ENCODE measurements at regions not wholly inside any gene's neighbourhood (a gene's known extent, or its start where the extent isn't known, plus 50 kb on each side); places are given as distances from the start of the nearest gene placed in this dataset.

GRCh38 chr9:20205821-20206220 lies 416.5 kb downstream of the MLLT3 start:
- TF ChIP-seq POLR2AphosphoS5 (IDR thresholded peaks at IDR 0.05; ENCODE audit: borderline replicate concordance, low read depth, low read length) (no peak), EZH2 (IDR thresholded peaks at IDR 0.05) (no peak), FOXP2 (optimal IDR thresholded peaks at IDR 0.05; ENCODE audit: control extremely low read depth, extremely low read length, insufficient read depth) (no peak)
